ENCODE measurements at regions not wholly inside any gene's neighbourhood (a gene's known extent, or its start where the extent isn't known, plus 50 kb on each side); places are given as distances from the start of the nearest gene placed in this dataset.

GRCh38 chr7:109377076-109377884 is 807.6 kb downstream of the DNAJB9 start:
- TF ChIP-seq, protein P1, sequence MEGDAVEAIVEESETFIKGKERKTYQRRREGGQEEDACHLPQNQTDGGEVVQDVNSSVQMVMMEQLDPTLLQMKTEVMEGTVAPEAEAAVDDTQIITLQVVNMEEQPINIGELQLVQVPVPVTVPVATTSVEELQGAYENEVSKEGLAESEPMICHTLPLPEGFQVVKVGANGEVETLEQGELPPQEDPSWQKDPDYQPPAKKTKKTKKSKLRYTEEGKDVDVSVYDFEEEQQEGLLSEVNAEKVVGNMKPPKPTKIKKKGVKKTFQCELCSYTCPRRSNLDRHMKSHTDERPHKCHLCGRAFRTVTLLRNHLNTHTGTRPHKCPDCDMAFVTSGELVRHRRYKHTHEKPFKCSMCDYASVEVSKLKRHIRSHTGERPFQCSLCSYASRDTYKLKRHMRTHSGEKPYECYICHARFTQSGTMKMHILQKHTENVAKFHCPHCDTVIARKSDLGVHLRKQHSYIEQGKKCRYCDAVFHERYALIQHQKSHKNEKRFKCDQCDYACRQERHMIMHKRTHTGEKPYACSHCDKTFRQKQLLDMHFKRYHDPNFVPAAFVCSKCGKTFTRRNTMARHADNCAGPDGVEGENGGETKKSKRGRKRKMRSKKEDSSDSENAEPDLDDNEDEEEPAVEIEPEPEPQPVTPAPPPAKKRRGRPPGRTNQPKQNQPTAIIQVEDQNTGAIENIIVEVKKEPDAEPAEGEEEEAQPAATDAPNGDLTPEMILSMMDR (IDR thresholded peaks at IDR 0.05; ENCODE audit: low read length) = no peak
- TF ChIP-seq EZH2 (optimal IDR thresholded peaks at IDR 0.05; ENCODE audit: low read depth, low read length) (no peak), EZH2phosphoT487 (IDR thresholded peaks at IDR 0.05; ENCODE audit: low read length) (no peak)

Data from MM.1S (cell line).